GM19324 (cell line): ENCODE measurements at regions not wholly inside any gene's neighbourhood (a gene's known extent, or its start where the extent isn't known, plus 50 kb on each side); places are given as distances from the start of the nearest gene placed in this dataset.
"Not testable (repeated sequence)": the region's sequence is repeated elsewhere in the genome, so short reads cannot be mapped to it uniquely, and the experiment has no call there.

ENCODE experiments used
- ATAC-seq: cut with Tn5 transposase; IDR thresholded peaks from one replicate; pipeline ENCODE4 v1.9.1; 2021; ENCODE audit warnings: mild to moderate bottlenecking, moderate library complexity; ENCODE audit not compliant: unreplicated experiment, low FRiP score

GRCh38 chr14:83004456-83005006 is 1470.9 kb upstream of the SEL1L start:
- ATAC-seq, result no peak

- ATAC-seq, result no peak
Measured at GRCh38 chr14:83006121-83006670, 1472.5 kb upstream of the SEL1L start.

- not testable (repeated sequence) for ATAC-seq
Measured at GRCh38 chr14:83007052-83007451, 1473.4 kb upstream of the SEL1L start.

- ATAC-seq, result no peak
Measured at GRCh38 chr14:83007641-83008225, 1474.1 kb upstream of the SEL1L start.

- no peak for ATAC-seq
Measured at GRCh38 chr14:83017296-83017695, 1483.6 kb upstream of the SEL1L start.

GRCh38 chr14:83019744-83020414 is 1486.2 kb upstream of the SEL1L start:
- no peak for ATAC-seq

GRCh38 chr14:83021323-83021722 is 1487.7 kb upstream of the SEL1L start:
- no peak for ATAC-seq

- no peak for ATAC-seq
Measured at GRCh38 chr14:83023369-83023768, 1489.7 kb upstream of the SEL1L start.

GRCh38 chr14:83041224-83041623 is 1507.6 kb upstream of the SEL1L start:
- ATAC-seq, result no peak

- ATAC-seq, result no peak
Measured at GRCh38 chr14:83042858-83043257, 1509.2 kb upstream of the SEL1L start.

- no peak for ATAC-seq
Measured at GRCh38 chr14:83044001-83044400, 1510.3 kb upstream of the SEL1L start.

GRCh38 chr14:83047059-83047830 is 1513.6 kb upstream of the SEL1L start:
- no peak for ATAC-seq

GRCh38 chr14:83053022-83053710 is 1519.5 kb upstream of the SEL1L start:
- ATAC-seq, result no peak

GRCh38 chr14:83058068-83058467 is 1524.4 kb upstream of the SEL1L start:
- no peak for ATAC-seq

- no peak for ATAC-seq
Measured at GRCh38 chr14:83071888-83072501, 1538.3 kb upstream of the SEL1L start.

- ATAC-seq, result no peak
Measured at GRCh38 chr14:83085136-83085535, 1551.5 kb upstream of the SEL1L start.

GRCh38 chr14:83085725-83086124 is 1552.1 kb upstream of the SEL1L start:
- ATAC-seq, result no peak

GRCh38 chr14:83091991-83092956 is 1558.6 kb upstream of the SEL1L start:
- not testable (repeated sequence) for ATAC-seq

- no peak for ATAC-seq
Measured at GRCh38 chr14:83096092-83096491, 1562.4 kb upstream of the SEL1L start.
